Activated naive CD8-positive, alpha-beta T cell treated with anti-CD3 and anti-CD28 coated beads, Interleukin-2, amount 10 ng/mL, durations not matched to agents 7 days and 5 days (primary cell): ENCODE measurements at regions not wholly inside any gene's neighbourhood (a gene's known extent, or its start where the extent isn't known, plus 50 kb on each side); places are given as distances from the start of the nearest gene placed in this dataset.

ENCODE experiments used
- ATAC-seq: fragments of 150-1000 bp; cut with Tn5 transposase; one replicate; pipeline ENCODE4 v1.10.0; 2021; ENCODE audit warnings: low read depth, moderate library complexity
- POLR2A ChIA-PET: fragments of 350-600 bp; sonication (Branson Sonifier 250); formaldehyde crosslinking; loops from one replicate; lab custom pipeline; 2021; ENCODE audit warnings: antibody characterized with exemption; lab: Charles Lee
- DNase-seq: peaks from one replicate; pipeline ENCODE4 v3.0.0; 2021
- H3K27ac Mint-ChIP-seq: one replicate; pipeline ENCODE4 v1.8.0; 2022; ENCODE audit warnings: mild to moderate bottlenecking, mixed read lengths
- H3K27me3 Mint-ChIP-seq: one replicate; pipeline ENCODE4 v1.8.0; 2022; ENCODE audit warnings: mild to moderate bottlenecking, moderate library complexity, mixed read lengths
- H3K36me3 Mint-ChIP-seq: one replicate; pipeline ENCODE4 v1.8.0; 2021; ENCODE audit warnings: mild to moderate bottlenecking, mixed read lengths
- H3K4me1 Mint-ChIP-seq: one replicate; pipeline ENCODE4 v1.8.0; 2021; ENCODE audit warnings: mixed read lengths
- H3K4me3 Mint-ChIP-seq: one replicate; pipeline ENCODE4 v1.8.0; 2022; ENCODE audit warnings: mild to moderate bottlenecking, moderate library complexity, mixed read lengths
- H3K9me3 Mint-ChIP-seq: one replicate; pipeline ENCODE4 v1.8.0; 2021; ENCODE audit warnings: mixed read lengths

DNA sequence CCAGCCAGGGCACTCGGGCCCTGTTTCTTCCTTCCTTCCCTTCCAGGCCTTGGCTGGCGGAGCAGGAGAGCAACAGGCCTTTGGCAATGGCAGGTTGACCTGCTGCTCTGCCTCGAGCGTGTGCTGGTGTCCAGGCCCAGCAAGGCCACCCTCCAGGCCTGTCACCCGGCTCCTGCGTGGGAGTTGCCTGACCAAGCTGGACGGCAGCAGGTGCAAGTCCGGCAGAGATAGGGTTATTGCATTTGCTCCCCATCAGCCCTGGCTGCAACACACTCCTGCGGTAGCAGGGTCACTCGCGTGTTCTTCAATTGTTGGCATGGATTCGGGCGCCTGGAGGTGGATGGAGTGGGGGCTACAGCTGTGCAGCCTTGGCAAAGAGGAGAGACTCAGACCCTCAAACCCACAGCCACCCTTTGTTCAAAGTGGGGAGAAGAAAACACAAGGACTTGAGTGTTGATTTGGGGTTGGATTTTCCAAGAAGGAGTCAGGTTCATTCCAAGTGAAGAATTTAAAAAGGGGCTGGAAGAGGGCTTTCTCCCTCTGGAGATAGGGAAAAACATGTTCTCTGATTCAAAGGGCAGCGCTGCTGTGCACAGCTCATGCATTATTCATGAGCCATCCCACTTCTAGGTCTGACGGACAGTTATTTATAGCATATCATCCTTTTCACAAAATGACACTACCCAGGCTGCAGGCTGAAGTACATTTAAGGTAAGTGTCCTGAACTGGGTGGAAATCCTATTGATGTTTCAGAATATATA is 64.2 kb upstream of the PITRM1 start:
- H3K4me3 Mint-ChIP-seq = no peak overlapping the region
- ATAC-seq (no peak), DNase-seq (no peak)
- POLR2A ChIA-PET = no interaction called here
- peaks cover 59% of the 10 kb centered on the region for H3K27me3 Mint-ChIP-seq
- H3K27ac Mint-ChIP-seq = no peak overlapping the region
- no peaks in the 10 kb centered on the region for H3K9me3 Mint-ChIP-seq
- no peaks in the 10 kb centered on the region for H3K36me3 Mint-ChIP-seq
- H3K4me1 Mint-ChIP-seq = peaks cover 3% of the 10 kb centered on the region

DNA sequence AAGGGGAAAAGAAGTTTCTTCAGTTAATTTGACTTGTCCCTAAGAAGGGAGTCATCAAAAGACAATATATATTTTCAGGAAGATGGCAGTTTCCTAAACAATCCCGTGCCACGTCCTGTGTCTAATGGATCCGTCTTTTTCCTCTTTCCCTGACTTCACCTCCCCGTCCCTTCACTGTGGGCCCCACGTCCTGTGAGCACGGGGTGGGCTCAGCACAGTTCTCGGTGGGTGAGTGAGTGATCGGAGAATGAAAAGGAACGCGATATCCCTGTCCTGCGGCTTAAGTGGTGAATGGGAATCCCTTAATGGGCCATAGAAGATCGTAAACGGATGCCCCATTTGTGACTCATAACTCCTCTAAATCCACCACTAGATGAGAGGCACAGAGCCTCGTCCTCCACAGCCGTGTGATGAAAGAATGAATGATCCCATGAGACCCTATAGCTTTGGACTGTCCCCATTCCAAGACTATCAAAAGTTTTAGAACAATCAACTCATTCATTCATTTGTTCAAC is 63.5 kb upstream of the PITRM1 start:
- Mint-ChIP-seq H3K4me1 (peaks cover 3% of the 10 kb centered on the region), H3K27me3 (peaks cover 56% of the 10 kb centered on the region), H3K36me3 (no peaks in the 10 kb centered on the region), H3K27ac (no peak overlapping the region), H3K9me3 (no peaks in the 10 kb centered on the region), H3K4me3 (no peak overlapping the region)
- POLR2A ChIA-PET = no interaction called here
- ATAC-seq (no peak), DNase-seq (no peak)

DNA sequence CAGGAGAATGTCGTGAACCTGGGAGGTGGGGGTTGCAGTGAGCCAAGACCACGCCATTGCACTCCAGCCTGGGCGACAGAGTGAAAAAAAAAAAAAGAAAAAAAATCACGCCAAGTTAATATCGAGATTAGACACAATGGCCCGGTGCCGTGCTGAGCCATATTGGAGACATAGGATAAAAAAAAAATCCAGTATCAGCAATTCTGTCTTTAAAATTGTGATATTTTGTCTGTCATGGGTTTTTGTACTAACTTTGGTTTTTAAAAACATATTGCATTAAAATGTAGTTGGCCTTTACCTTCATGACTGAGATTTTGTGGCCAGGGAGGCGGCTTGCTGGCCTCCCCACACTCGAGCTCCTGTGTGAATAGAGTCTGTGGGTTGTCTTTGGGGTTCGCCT is 62.8 kb upstream of the PITRM1 start:
- H3K4me3 Mint-ChIP-seq = no peak overlapping the region
- H3K27ac Mint-ChIP-seq = no peak overlapping the region
- DNase-seq (no peak), ATAC-seq (no peak)
- H3K27me3 Mint-ChIP-seq = peaks cover 54% of the 10 kb centered on the region
- H3K4me1 Mint-ChIP-seq = peaks cover 3% of the 10 kb centered on the region
- POLR2A ChIA-PET = no interaction called here
- no peaks in the 10 kb centered on the region for H3K36me3 Mint-ChIP-seq
- H3K9me3 Mint-ChIP-seq = no peaks in the 10 kb centered on the region

DNA sequence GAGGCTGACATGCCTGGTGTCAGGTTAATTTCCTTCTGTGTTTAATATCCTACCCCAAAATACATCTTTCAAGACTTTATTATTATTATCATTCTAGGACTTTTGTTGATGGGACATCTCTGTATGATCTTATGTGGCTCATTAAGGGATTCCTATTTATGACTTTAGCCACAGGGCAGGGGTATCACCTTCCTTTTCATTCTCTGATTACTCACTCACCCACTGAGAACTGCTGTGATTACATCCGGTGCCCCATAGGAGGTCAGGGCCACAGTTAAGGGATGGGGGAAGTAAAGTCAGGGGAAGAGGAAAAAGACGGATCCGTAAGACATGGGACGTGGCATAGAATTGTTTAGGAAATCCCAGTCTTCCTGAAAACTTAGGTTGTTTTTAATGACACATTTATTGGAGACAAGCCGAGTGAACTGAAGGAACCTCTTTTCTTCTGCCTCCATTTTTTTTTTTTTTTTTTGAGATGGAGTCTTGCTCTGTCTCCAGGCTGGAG is 61.0 kb upstream of the PITRM1 start:
- no peak for ATAC-seq
- H3K4me3 Mint-ChIP-seq = no peak overlapping the region

DNA sequence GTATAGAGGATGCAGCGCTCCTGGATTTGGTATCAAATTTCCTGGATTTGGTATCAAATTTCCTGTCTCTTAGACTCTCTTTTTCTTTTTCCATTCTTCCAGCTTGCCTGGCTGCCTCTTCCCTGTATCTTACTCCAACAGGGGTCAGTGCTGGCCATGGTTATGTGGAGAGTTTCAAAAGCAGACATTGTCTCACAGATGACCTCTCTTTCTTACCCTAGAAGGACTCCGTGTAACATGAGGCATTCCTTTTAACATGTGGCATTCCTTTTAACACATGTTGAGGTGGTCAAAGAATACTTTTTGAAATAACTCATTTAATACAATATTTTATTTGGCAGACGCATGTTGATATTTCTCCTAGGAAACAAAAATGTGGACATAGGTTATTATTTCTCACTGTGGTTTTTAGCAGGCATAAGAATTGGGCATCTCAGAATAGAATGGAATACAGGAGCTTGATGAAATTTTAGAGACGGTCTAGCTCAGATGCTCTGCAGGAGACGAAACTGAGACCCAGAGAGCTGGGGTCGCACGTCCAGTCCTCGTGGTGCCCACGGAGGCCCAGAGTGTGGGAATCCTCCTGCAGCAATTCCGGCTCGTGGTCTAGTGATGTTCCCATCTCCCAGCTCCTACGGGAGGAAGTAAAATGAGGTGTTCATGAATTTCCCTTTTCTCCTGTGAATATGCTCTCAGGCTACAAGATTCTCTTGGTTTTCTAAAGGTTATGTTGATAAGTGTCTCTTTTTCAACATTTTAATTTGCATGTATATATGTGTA is 59.6 kb upstream of the PITRM1 start:
- peaks cover 43% of the 10 kb centered on the region for H3K27me3 Mint-ChIP-seq
- no peak for DNase-seq
- POLR2A ChIA-PET = no interaction called here
- H3K4me1 Mint-ChIP-seq = peaks cover 16% of the 10 kb centered on the region
- no peaks in the 10 kb centered on the region for H3K9me3 Mint-ChIP-seq
- ATAC-seq = no peak
- no peak overlapping the region for H3K4me3 Mint-ChIP-seq
- no peak overlapping the region for H3K27ac Mint-ChIP-seq
- H3K36me3 Mint-ChIP-seq = no peaks in the 10 kb centered on the region

More for the DNA sequence above, 61.0 kb upstream of the PITRM1 start:
- POLR2A ChIA-PET = no interaction called here
- H3K4me1 Mint-ChIP-seq = peaks cover 3% of the 10 kb centered on the region
- no peak for DNase-seq
- H3K27me3 Mint-ChIP-seq = peaks cover 45% of the 10 kb centered on the region
- H3K27ac Mint-ChIP-seq = no peak overlapping the region
- no peaks in the 10 kb centered on the region for H3K36me3 Mint-ChIP-seq
- H3K9me3 Mint-ChIP-seq = no peaks in the 10 kb centered on the region

DNA sequence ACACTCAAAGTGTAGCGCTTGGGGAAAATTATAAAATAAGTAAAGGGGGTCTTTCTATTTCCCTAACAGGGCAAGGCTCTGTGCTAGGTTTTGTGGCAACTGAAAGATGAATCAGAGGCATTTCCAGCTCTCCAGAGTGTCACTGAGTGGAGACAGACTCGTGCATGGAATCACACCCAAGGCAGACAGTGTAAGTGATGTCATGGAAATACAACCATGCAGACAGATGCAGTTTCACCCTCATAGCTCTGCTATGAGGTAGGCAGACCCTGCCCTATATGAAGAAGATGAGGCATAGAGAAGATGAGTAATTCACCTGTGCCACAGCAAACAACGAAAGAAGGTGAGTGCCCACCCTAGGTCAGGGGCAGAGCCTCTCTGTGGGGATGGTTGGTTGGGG is 57.2 kb upstream of the PITRM1 start:
- peaks cover 16% of the 10 kb centered on the region for H3K4me1 Mint-ChIP-seq
- H3K9me3 Mint-ChIP-seq = no peaks in the 10 kb centered on the region
- H3K27ac Mint-ChIP-seq = no peak overlapping the region
- DNase-seq (no peak), ATAC-seq (no peak)
- POLR2A ChIA-PET = no interaction called here
- H3K4me3 Mint-ChIP-seq = no peak overlapping the region
- H3K27me3 Mint-ChIP-seq = peaks cover 37% of the 10 kb centered on the region
- no peaks in the 10 kb centered on the region for H3K36me3 Mint-ChIP-seq

DNA sequence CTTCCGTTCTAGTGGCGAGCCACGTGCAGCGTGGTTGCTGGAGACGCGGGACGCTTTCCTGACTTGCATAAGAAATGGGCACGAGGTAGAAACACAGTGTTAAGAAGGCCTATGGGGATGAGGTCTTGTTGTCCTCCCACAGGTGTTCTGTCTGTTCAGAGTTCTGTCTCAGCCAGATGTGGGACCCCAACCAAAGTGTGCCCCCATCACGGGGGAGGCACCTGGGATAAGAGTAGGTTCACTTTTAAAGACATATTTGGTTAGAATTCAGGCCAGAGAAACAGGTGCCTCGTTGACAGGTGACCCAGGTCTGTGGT is 56.0 kb upstream of the PITRM1 start:
- H3K36me3 Mint-ChIP-seq = no peaks in the 10 kb centered on the region
- POLR2A ChIA-PET = no interaction called here
- H3K27me3 Mint-ChIP-seq = peaks cover 35% of the 10 kb centered on the region
- ATAC-seq (no peak), DNase-seq (no peak)
- peaks cover 16% of the 10 kb centered on the region for H3K4me1 Mint-ChIP-seq
- no peak overlapping the region for H3K27ac Mint-ChIP-seq
- no peak overlapping the region for H3K4me3 Mint-ChIP-seq
- H3K9me3 Mint-ChIP-seq = no peaks in the 10 kb centered on the region

DNA sequence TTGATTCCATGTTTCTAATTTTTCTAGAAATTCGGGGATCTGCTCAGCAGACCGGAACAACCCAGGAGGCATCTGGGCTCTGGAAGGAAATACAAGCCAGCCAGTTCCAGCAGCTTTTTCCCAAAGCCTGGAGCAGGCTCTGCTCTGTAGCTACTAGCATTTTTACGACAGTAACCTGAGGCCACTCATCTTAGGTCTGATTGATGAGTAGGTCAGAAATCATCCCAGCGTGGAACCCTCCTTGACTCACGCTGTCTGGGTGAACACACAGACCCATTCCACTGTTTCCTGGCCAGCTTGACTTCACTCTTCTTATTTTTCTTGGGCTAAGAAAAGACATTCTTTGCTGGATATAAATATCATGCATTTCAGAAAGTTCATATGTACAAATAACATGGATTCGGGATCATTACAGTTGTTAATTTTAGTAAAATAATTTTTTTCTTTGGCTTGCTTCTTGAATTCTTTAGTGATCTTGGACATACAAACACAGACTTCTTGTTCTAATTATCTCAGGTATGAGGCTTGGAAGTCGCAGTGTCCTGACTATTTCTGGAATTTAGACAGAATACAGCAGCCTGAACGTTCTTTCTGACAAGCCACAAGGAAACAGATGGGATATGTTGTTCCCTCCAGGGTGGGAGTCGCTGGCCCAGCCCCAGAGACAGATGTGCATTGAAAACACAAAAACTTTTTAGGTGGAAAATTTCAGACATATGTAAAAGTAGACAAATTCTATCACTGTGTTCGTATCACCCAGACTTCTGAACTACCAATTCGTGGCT is 54.6 kb upstream of the PITRM1 start:
- H3K36me3 Mint-ChIP-seq = no peaks in the 10 kb centered on the region
- H3K4me3 Mint-ChIP-seq = peak overlapping the region; percentile 15
- POLR2A ChIA-PET = no interaction called here
- peaks cover 16% of the 10 kb centered on the region for H3K4me1 Mint-ChIP-seq
- no peak overlapping the region for H3K27ac Mint-ChIP-seq
- DNase-seq (no peak), ATAC-seq (peak; percentile 23)
- no peaks in the 10 kb centered on the region for H3K9me3 Mint-ChIP-seq
- H3K27me3 Mint-ChIP-seq = peaks cover 22% of the 10 kb centered on the region

DNA sequence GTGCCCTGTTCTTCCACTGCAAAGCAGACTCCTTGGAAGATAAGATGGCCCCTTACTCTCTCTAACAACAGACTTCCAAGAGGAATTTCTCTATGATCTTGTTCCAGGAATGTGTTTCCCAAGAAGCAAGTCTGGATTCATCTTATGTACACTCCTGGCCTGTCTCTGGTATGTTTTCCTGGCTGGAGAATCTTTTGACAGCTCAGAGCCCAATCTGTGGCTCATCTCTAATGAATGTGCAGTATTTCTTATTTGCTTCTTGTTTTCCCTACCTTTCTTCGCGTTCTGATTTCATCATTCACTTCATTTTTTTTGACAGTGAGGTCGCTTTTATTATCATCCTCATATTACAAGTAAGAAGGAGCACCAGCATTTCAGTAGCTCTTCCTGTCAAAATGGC is 53.0 kb upstream of the PITRM1 start:
- ATAC-seq (no peak), DNase-seq (no peak)
- H3K27me3 Mint-ChIP-seq = peaks cover 17% of the 10 kb centered on the region
- peaks cover 20% of the 10 kb centered on the region for H3K4me1 Mint-ChIP-seq
- H3K4me3 Mint-ChIP-seq = no peak overlapping the region
- no peaks in the 10 kb centered on the region for H3K9me3 Mint-ChIP-seq
- POLR2A ChIA-PET = no interaction called here
- H3K36me3 Mint-ChIP-seq = no peaks in the 10 kb centered on the region
- no peak overlapping the region for H3K27ac Mint-ChIP-seq

DNA sequence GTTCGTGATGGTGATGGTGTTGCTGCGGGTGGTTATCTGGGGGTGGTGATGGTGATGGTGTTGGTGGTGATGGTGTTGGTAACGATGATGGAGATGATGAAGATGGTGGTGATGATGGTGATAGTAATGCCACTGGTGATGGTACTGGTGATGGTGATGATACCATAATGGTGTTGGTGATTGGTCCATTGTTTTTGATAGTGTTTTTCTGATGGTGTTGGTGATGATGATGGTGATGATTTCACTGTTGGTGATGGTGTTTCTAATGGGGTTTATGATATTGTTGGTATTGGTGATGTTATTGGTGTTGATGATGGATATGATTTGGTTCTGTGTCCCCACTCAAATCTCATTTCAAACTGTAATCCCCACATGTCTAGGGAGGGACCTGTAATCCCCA is 51.7 kb upstream of the PITRM1 start:
- peaks cover 20% of the 10 kb centered on the region for H3K4me1 Mint-ChIP-seq
- POLR2A ChIA-PET = no interaction called here

DNA sequence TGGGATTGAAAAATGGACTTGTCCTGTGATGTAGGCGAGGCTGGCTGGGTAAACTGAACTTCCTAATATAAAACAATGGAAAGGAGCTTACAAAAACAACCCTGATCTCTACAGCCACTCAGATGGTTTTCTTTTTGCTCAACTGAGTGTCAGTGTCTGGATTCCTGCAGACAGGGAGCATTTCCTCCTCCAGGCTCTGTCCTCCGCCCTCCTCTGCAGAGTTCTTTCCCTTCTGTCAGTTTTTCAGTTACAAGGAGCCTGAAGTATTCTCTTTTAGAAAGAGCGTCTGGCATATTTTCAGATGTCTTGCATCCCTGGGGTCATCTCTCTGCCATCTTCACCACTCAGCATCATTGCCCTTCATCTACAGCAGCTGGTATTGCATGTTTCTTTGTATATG is 50.0 kb upstream of the PITRM1 start:
- Mint-ChIP-seq H3K4me1 (peaks cover 8% of the 10 kb centered on the region), H3K9me3 (peaks cover 10% of the 10 kb centered on the region), H3K4me3 (no peak overlapping the region), H3K36me3 (peaks cover 2% of the 10 kb centered on the region), H3K27me3 (peaks cover 14% of the 10 kb centered on the region), H3K27ac (no peak overlapping the region)
- DNase-seq (no peak), ATAC-seq (no peak)
- POLR2A ChIA-PET = no interaction called here

More for the DNA sequence above, 51.7 kb upstream of the PITRM1 start:
- no peak for ATAC-seq
- H3K27ac Mint-ChIP-seq = no peak overlapping the region
- peaks cover 3% of the 10 kb centered on the region for H3K9me3 Mint-ChIP-seq
- peaks cover 17% of the 10 kb centered on the region for H3K27me3 Mint-ChIP-seq
- no peaks in the 10 kb centered on the region for H3K36me3 Mint-ChIP-seq
- H3K4me3 Mint-ChIP-seq = no peak overlapping the region
- DNase-seq = no peak
